Stimulated activated CD4-positive, alpha-beta T cell treated with anti-CD3 and anti-CD28 coated beads, Interleukin-4, amount 100 ng/mL, for 4 hours (primary cell): ENCODE measurements at regions not wholly inside any gene's neighbourhood (a gene's known extent, or its start where the extent isn't known, plus 50 kb on each side); places are given as distances from the start of the nearest gene placed in this dataset.

ENCODE experiments used
- DNase-seq, 2 experiments: peaks; one replicate each; pipeline ENCODE4 v3.0.0-alpha.2; 2020

GRCh38 chr2:226364217-226364616 lies 435.4 kb downstream of the IRS1 start:
- DNase-seq = no peak

- DNase-seq = no peak
Observed at GRCh38 chr2:226362980-226363379, 436.6 kb downstream of the IRS1 start.

GRCh38 chr2:226360658-226361057 lies 439.0 kb downstream of the IRS1 start:
- DNase-seq = no peak

GRCh38 chr2:226358688-226359087 lies 440.9 kb downstream of the IRS1 start:
- no peak for DNase-seq

- no peak for DNase-seq
Observed at GRCh38 chr2:226357816-226358215, 441.8 kb downstream of the IRS1 start.

- no peak for DNase-seq
Observed at GRCh38 chr2:226355600-226355999, 444.0 kb downstream of the IRS1 start.

- no peak for DNase-seq
Observed at GRCh38 chr2:226354434-226354833, 445.2 kb downstream of the IRS1 start.

- no peak for DNase-seq
Observed at GRCh38 chr2:226352941-226353560, 446.6 kb downstream of the IRS1 start.

GRCh38 chr2:226351711-226352110 lies 447.9 kb downstream of the IRS1 start:
- DNase-seq = no peak

- DNase-seq = no peak
Observed at GRCh38 chr2:226339616-226340015, 460.0 kb downstream of the IRS1 start.

GRCh38 chr2:226338825-226339224 lies 460.8 kb downstream of the IRS1 start:
- no peak for DNase-seq

- DNase-seq = no peak
Observed at GRCh38 chr2:226337941-226338600, 461.5 kb downstream of the IRS1 start.

GRCh38 chr2:226336283-226336682 lies 463.3 kb downstream of the IRS1 start:
- DNase-seq = no peak

- no peak for DNase-seq
Observed at GRCh38 chr2:226334981-226335720, 464.5 kb downstream of the IRS1 start.

GRCh38 chr2:226333388-226333787 lies 466.2 kb downstream of the IRS1 start:
- no peak for DNase-seq

GRCh38 chr2:226330206-226330605 lies 469.4 kb downstream of the IRS1 start:
- no peak for DNase-seq

GRCh38 chr2:226329180-226329579 lies 470.4 kb downstream of the IRS1 start:
- DNase-seq = no peak

- no peak for DNase-seq
Observed at GRCh38 chr2:226327830-226328229, 471.8 kb downstream of the IRS1 start.

- no peak for DNase-seq
Observed at GRCh38 chr2:226325526-226325925, 474.1 kb downstream of the IRS1 start.

GRCh38 chr2:226320076-226320948 lies 479.3 kb downstream of the IRS1 start:
- DNase-seq = no peak

GRCh38 chr2:226317970-226318369 lies 481.6 kb downstream of the IRS1 start:
- DNase-seq = no peak

GRCh38 chr2:226313060-226313459 lies 486.6 kb downstream of the IRS1 start:
- DNase-seq = no peak

- no peak for DNase-seq
Observed at GRCh38 chr2:226312155-226312554, 487.5 kb downstream of the IRS1 start.
